HCT116 (cell line): ENCODE measurements at regions not wholly inside any gene's neighbourhood (a gene's known extent, or its start where the extent isn't known, plus 50 kb on each side); places are given as distances from the start of the nearest gene placed in this dataset.

Experiments
- ATAC-seq: fragments of 200-7000 bp; cut with Tn5 transposase; 2 replicates; pipeline ENCODE4 v1.9.1; 2020; ENCODE audit warnings: mild to moderate bottlenecking, moderate library complexity
- BruUV-seq: library from RNA; stranded (reverse); fragments of 400-500 nt; replicated peaks from 2 replicates; lab custom pipeline; 2021; lab: Mats Ljungman, UMichigan
- CTCF ChIA-PET: fragments of 300-600 bp; sonication (Branson Sonifier 250); formaldehyde crosslinking; loops from one replicate; lab custom pipeline; 2021; ENCODE audit warnings: antibody characterized with exemption; lab: Charles Lee
- POLR2A ChIA-PET: fragments of 300-600, 350-600 bp; sonication (Branson Sonifier 250); formaldehyde crosslinking; loops from one replicate; lab custom pipeline; 2021; ENCODE audit warnings: antibody characterized with exemption; lab: Charles Lee
- RAD21 ChIA-PET, 2 experiments: fragments of 300-600 bp; sonication (Branson Sonifier 250); formaldehyde crosslinking; loops; one replicate each; lab custom pipeline; 2023; ENCODE audit warnings: low total read pairs in 2 of 2; ENCODE audit not compliant: uncharacterized antibody in 2 of 2, unreplicated experiment in 2 of 2, low non-redundant PET in 1 of 2; lab: Charles Lee
- DNase-seq: peaks from one replicate; pipeline ENCODE4 v3.0.0-alpha.2; 2010; ENCODE audit warnings: low read depth, low spot score
- H2AFZ ChIP-seq: fragments of 200-600 bp; shearing (Covaris generic), sonication (generic); 2 replicates; pipeline ENCODE4 v1.6.1; 2017; ENCODE audit warnings: low read depth, mixed run types, mixed read lengths, antibody characterized with exemption, low read length; ENCODE audit not compliant: poor library complexity, severe bottlenecking
- H3K27ac ChIP-seq: 2 replicates; pipeline ENCODE4 v1.5.1; 2012; ENCODE audit warnings: low read depth, low read length
- H3K27me3 ChIP-seq: fragments of 200-600 bp; sonication (generic); 2 replicates; pipeline ENCODE4 v1.6.1; 2016; ENCODE audit warnings: mixed run types, low read length, mixed read lengths; ENCODE audit not compliant: insufficient read depth
- H3K36me3 ChIP-seq, 2 experiments: fragments of 200-500 bp in 1 of 2; fragments of 200-600 bp in 1 of 2; sonication (Bioruptor generic) in 1 of 2; sonication (generic) in 1 of 2; 2 replicates each; pipeline versions ENCODE4 v1.5.1 to v1.6.1; 2014 to 2016; ENCODE audit warnings: low read length in 2 of 2, inconsistent platforms in 1 of 2, mixed read lengths in 1 of 2, mixed run types in 1 of 2; ENCODE audit not compliant: insufficient read depth in 2 of 2, control insufficient read depth in 1 of 2
- H3K4me1 ChIP-seq, 2 experiments: fragments of 200-600 bp in 1 of 2; sonication (generic) in 1 of 2; 2 replicates each; pipeline versions ENCODE4 v1.5.1 to v1.6.1; 2012 to 2017; ENCODE audit warnings: low read length in 2 of 2, inconsistent platforms in 1 of 2, mild to moderate bottlenecking in 1 of 2, mixed read lengths in 1 of 2, mixed run types in 1 of 2, moderate library complexity in 1 of 2; ENCODE audit not compliant: insufficient read depth in 2 of 2, control insufficient read depth in 1 of 2
- H3K4me2 ChIP-seq: fragments of 200-600 bp; sonication (generic); 2 replicates; pipeline ENCODE4 v1.6.1; 2017; ENCODE audit warnings: mixed run types, low read length, mixed read lengths
- H3K4me3 ChIP-seq, 2 experiments: fragments of 200-600 bp in 1 of 2; sonication (generic) in 1 of 2; replicated peaks in 1 of 2; 2 replicates each; pipeline ENCODE4 v1.5.1; 2011 to 2016; ENCODE audit warnings: low read length in 2 of 2, control low read depth in 1 of 2, low read depth in 1 of 2, mild to moderate bottlenecking in 1 of 2, mixed read lengths in 1 of 2, mixed run types in 1 of 2
- H3K79me2 ChIP-seq: fragments of 200-600 bp; sonication (generic); 2 replicates; pipeline ENCODE4 v1.6.1; 2017; ENCODE audit warnings: mild to moderate bottlenecking, mixed run types, low read length, moderate library complexity, mixed read lengths; ENCODE audit not compliant: insufficient read depth
- H3K9ac ChIP-seq: fragments of 200-600 bp; sonication (generic); 2 replicates; pipeline ENCODE4 v1.6.1; 2016; ENCODE audit warnings: low read length, mixed read lengths
- H3K9me2 ChIP-seq: fragments of 200-600 bp; sonication (generic), shearing (Covaris generic); 2 replicates; pipeline ENCODE4 v1.6.1; 2017; ENCODE audit warnings: mixed run types, mild to moderate bottlenecking, moderate library complexity; ENCODE audit not compliant: insufficient read depth
- H3K9me3 ChIP-seq, 2 experiments: fragments of 200-500 bp in 1 of 2; fragments of 200-600 bp in 1 of 2; sonication (Bioruptor generic) in 1 of 2; sonication (generic) in 1 of 2; 2 replicates each; pipeline ENCODE4 v1.6.1; 2014 to 2017; ENCODE audit warnings: low read length in 2 of 2, mixed read lengths in 2 of 2, inconsistent platforms in 1 of 2, low read depth in 1 of 2, mild to moderate bottlenecking in 1 of 2, mixed run types in 1 of 2, moderate library complexity in 1 of 2; ENCODE audit not compliant: control insufficient read depth in 1 of 2, insufficient read depth in 1 of 2
- H4K20me1 ChIP-seq: fragments of 200-600 bp; sonication (generic), shearing (Covaris generic); 2 replicates; pipeline ENCODE4 v1.6.1; 2017; ENCODE audit warnings: mixed run types, mild to moderate bottlenecking, moderate library complexity; ENCODE audit not compliant: insufficient read depth
- CBX3 ChIP-seq: IDR thresholded peaks from 2 replicates; pipeline ENCODE4 v1.6.1; 2012; ENCODE audit warnings: low read depth
- EZH2 ChIP-seq: fragments of 200-600 bp; sonication (generic); IDR thresholded peaks from 2 replicates; pipeline ENCODE4 v1.6.1; 2017; ENCODE audit warnings: antibody characterized with exemption, mixed run types
- EZH2phosphoT487 ChIP-seq: fragments of 200-600 bp; IDR thresholded peaks from 2 replicates; pipeline ENCODE4 v1.6.1; 2018; ENCODE audit warnings: antibody characterized with exemption, borderline replicate concordance
- RAD21 ChIP-seq: IDR thresholded peaks from 2 replicates; pipeline ENCODE4 v1.6.1; 2012; ENCODE audit warnings: low read depth, mild to moderate bottlenecking
- SP1 ChIP-seq: IDR thresholded peaks from 2 replicates; pipeline ENCODE4 v1.6.1; 2012; ENCODE audit warnings: low read depth
- intact Hi-C: fragments of 100-400 bp; cut with micrococcal nuclease; formaldehyde crosslinking; loops from 2 replicates; pipeline ENCODE4 v1.10.0; 2022
- TF ChIP-seq, protein P1 (sequence below): IDR thresholded peaks from 2 replicates; pipeline ENCODE4 v1.6.1; 2012
- TF ChIP-seq, protein P2 (sequence below): IDR thresholded peaks from 2 replicates; pipeline ENCODE4 v1.6.1; 2012; ENCODE audit warnings: low read depth
- TF ChIP-seq, protein P3 (sequence below): IDR thresholded peaks from 2 replicates; pipeline ENCODE4 v1.6.1; 2011; ENCODE audit warnings: mild to moderate bottlenecking, low read length, moderate library complexity; ENCODE audit not compliant: insufficient replicate concordance; ENCODE audit errors: extremely low read depth

DNA sequence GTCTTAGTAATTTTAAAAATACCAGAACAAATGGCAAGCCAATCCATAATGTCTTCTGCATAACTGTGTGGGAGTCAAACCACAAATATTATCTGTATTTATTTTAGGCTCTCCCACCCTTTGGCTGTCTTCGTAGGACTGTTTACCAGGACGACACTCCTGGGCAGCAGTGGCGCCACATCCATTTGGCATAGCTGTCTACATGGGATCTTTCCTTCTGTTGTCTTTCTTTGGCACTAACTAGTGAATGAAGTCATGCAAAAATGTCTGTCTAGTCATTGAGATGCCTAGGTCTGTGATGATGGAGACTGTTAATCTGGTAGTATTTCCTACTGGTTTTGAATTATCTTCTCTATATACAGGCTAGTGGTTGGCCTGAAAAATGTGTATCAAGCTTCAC lies 54.0 kb upstream of the CHMP2B start:
- TF ChIP-seq CBX3 (no peak), EZH2 (no peak), RAD21 (no peak), SP1 (no peak), EZH2phosphoT487 (no peak)
- TF ChIP-seq, protein P1, sequence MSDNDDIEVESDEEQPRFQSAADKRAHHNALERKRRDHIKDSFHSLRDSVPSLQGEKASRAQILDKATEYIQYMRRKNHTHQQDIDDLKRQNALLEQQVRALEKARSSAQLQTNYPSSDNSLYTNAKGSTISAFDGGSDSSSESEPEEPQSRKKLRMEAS = no peak
- TF ChIP-seq, protein P2, sequence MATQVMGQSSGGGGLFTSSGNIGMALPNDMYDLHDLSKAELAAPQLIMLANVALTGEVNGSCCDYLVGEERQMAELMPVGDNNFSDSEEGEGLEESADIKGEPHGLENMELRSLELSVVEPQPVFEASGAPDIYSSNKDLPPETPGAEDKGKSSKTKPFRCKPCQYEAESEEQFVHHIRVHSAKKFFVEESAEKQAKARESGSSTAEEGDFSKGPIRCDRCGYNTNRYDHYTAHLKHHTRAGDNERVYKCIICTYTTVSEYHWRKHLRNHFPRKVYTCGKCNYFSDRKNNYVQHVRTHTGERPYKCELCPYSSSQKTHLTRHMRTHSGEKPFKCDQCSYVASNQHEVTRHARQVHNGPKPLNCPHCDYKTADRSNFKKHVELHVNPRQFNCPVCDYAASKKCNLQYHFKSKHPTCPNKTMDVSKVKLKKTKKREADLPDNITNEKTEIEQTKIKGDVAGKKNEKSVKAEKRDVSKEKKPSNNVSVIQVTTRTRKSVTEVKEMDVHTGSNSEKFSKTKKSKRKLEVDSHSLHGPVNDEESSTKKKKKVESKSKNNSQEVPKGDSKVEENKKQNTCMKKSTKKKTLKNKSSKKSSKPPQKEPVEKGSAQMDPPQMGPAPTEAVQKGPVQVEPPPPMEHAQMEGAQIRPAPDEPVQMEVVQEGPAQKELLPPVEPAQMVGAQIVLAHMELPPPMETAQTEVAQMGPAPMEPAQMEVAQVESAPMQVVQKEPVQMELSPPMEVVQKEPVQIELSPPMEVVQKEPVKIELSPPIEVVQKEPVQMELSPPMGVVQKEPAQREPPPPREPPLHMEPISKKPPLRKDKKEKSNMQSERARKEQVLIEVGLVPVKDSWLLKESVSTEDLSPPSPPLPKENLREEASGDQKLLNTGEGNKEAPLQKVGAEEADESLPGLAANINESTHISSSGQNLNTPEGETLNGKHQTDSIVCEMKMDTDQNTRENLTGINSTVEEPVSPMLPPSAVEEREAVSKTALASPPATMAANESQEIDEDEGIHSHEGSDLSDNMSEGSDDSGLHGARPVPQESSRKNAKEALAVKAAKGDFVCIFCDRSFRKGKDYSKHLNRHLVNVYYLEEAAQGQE = no peak
- TF ChIP-seq, protein P3, sequence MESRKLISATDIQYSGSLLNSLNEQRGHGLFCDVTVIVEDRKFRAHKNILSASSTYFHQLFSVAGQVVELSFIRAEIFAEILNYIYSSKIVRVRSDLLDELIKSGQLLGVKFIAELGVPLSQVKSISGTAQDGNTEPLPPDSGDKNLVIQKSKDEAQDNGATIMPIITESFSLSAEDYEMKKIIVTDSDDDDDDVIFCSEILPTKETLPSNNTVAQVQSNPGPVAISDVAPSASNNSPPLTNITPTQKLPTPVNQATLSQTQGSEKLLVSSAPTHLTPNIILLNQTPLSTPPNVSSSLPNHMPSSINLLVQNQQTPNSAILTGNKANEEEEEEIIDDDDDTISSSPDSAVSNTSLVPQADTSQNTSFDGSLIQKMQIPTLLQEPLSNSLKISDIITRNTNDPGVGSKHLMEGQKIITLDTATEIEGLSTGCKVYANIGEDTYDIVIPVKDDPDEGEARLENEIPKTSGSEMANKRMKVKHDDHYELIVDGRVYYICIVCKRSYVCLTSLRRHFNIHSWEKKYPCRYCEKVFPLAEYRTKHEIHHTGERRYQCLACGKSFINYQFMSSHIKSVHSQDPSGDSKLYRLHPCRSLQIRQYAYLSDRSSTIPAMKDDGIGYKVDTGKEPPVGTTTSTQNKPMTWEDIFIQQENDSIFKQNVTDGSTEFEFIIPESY = no peak
- ChIA-PET RAD21 (no interaction called here), POLR2A (no interaction called here), CTCF (no interaction called here)
- no peak overlapping the region for H3K4me3 ChIP-seq
- H3K36me3 ChIP-seq = no peaks in the 10 kb centered on the region
- no peaks in the 10 kb centered on the region for H3K79me2 ChIP-seq
- ATAC-seq (no peak), DNase-seq (no peak)
- H3K9me3 ChIP-seq = no peaks in the 10 kb centered on the region
- no TSS peak for BruUV-seq
- no peak overlapping the region for H3K9ac ChIP-seq
- H3K9me2 ChIP-seq = no peaks in the 10 kb centered on the region
- no peaks in the 10 kb centered on the region for H4K20me1 ChIP-seq
- no peaks in the 10 kb centered on the region for H3K27me3 ChIP-seq
- intact Hi-C loops = no loop called here
- H3K4me1 ChIP-seq = no peaks in the 10 kb centered on the region
- no peak overlapping the region for H3K27ac ChIP-seq
- no peak overlapping the region for H3K4me2 ChIP-seq
- no peak overlapping the region for H2AFZ ChIP-seq
